ENCODE measurements at regions not wholly inside any gene's neighbourhood (a gene's known extent, or its start where the extent isn't known, plus 50 kb on each side); places are given as distances from the start of the nearest gene placed in this dataset.

DNA sequence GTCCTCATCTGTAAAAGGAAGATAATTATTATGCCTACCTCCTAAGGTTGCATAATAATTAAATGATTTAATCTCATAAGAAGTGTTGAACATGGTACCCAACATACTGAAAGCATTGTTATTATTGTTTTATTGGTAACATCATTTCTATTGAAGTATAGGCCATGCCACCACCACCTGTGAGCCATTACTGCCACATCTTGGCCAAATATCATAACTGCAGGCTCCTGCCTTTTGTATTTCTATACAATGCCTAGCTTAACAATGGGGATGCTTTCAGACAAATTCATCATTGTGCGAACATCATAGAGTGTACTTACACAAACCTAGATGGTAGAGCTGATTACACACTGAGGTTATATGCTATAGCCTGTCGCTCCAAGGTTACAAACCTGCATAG is 61.1 kb upstream of the NPSR1 start:
- DNase-seq (ENCODE audit: low read depth in 1 of 2, low spot score in 2 of 2) (no peak), FAIRE-seq (no peak)
- Histone ChIP-seq H3K14ac (ENCODE audit: insufficient read length) (no peak overlapping the region), H2BK20ac (ENCODE audit: low read length) (no peak overlapping the region), H4K20me1 (replicated peaks in 1 of 2; ENCODE audit: control insufficient read depth in 1 of 2, insufficient read depth in 2 of 2, low read length in 2 of 2) (no peaks in the 10 kb centered on the region), H2AK5ac (ENCODE audit: low read depth, low read length) (no peak overlapping the region), H3K79me2 (ENCODE audit: control insufficient read depth in 1 of 2, insufficient read depth in 2 of 2, low read length in 2 of 2) (no peaks in the 10 kb centered on the region), H3K9me3 (ENCODE audit: insufficient read depth in 2 of 2, low read depth in 1 of 2, low read length in 1 of 2) (peaks cover 0 to 3% of the 10 kb centered on the region in 2 experiments; a peak in 1 of 4 replicates), H3K4me1 (replicated peaks in 1 of 4; ENCODE audit: control insufficient read depth in 3 of 4, insufficient read depth in 4 of 4, low read length in 3 of 4) (no peaks in the 10 kb centered on the region; a peak in 1 of 7 replicates), H3K4me3 (ENCODE audit: extremely low read depth in 1 of 4, insufficient read depth in 2 of 4, low read depth in 3 of 4, low read length in 4 of 4) (no peak overlapping the region), H3K27ac (ENCODE audit: low read depth, low read length) (no peak overlapping the region), H4K8ac (ENCODE audit: extremely low read depth, insufficient read depth, low read length) (no peak overlapping the region), H3K56ac (replicated peaks; ENCODE audit: insufficient read length, low read depth, low read length) (no peak overlapping the region), H2BK120ac (replicated peaks; ENCODE audit: low read depth, low read length) (no peak overlapping the region), H2AFZ (ENCODE audit: low read length) (no peak overlapping the region), H3K79me1 (ENCODE audit: low read depth, low read length) (no peaks in the 10 kb centered on the region), H3K9ac (replicated peaks in 1 of 4; ENCODE audit: extremely low read depth in 1 of 4, low read depth in 3 of 4, low read length in 3 of 4) (no peak overlapping the region), H4K91ac (replicated peaks; ENCODE audit: insufficient read length, low read length) (no peak overlapping the region), H3K23ac (ENCODE audit: insufficient read length) (no peak overlapping the region), H2BK15ac (ENCODE audit: low read length) (no peak overlapping the region), H3K4ac (replicated peaks; ENCODE audit: insufficient read length, low read depth, low read length) (no peak overlapping the region), H2BK5ac (ENCODE audit: low read depth, low read length) (no peak overlapping the region), H3K18ac (ENCODE audit: extremely low read depth, low read length) (no peak overlapping the region), H3K27me3 (replicated peaks in 1 of 4; ENCODE audit: control insufficient read depth in 3 of 4, extremely low read depth in 1 of 4, insufficient read depth in 3 of 4, low read length in 3 of 4) (no peaks in the 10 kb centered on the region), H3K36me3 (ENCODE audit: control insufficient read depth in 2 of 4, insufficient read depth in 4 of 4, low read length in 3 of 4) (no peaks in the 10 kb centered on the region), H4K5ac (ENCODE audit: insufficient read length, low read depth, low read length) (no peak overlapping the region), H3K23me2 (ENCODE audit: low read depth, low read length) (no peaks in the 10 kb centered on the region), H2BK12ac (ENCODE audit: low read depth, low read length) (no peak overlapping the region), H3K4me2 (ENCODE audit: insufficient read depth in 1 of 2, low read depth in 2 of 2, low read length in 2 of 2) (no peak overlapping the region)
- ChIA-PET CTCF (ENCODE audit: partially characterized antibody) (interaction anchor here (0.6 to 5.9 kb wide), 37 partner anchors 10 to 510 kb away, joined by 3 to 74 read pairs (median 4); no protein-coding TSS in a partner anchor), POLR2A (ENCODE audit: partially characterized antibody) (no interaction called here)
- TF ChIP-seq ZNF274 (IDR thresholded peaks at IDR 0.05; ENCODE audit: borderline replicate concordance, extremely low read depth, low read length): no peak
- no peak for TF ChIP-seq SP1 (IDR thresholded peaks at IDR 0.05; ENCODE audit: low read depth, low read length)
- TF ChIP-seq RAD21 (IDR thresholded peaks at IDR 0.05 in 1 of 2, conservative IDR thresholded peaks at IDR 0.05 in 1 of 2; ENCODE audit: low read depth in 2 of 2, low read length in 2 of 2): peak; percentile 85 to 87
- peak in 2 of 3 experiments; percentile 60 to 72; a peak in 3 of 4 replicates for TF ChIP-seq CTCF (IDR thresholded peaks at IDR 0.05; ENCODE audit: control extremely low read depth in 1 of 3, insufficient read depth in 1 of 3, low read depth in 1 of 3, low read length in 3 of 3)
- no peak for TF ChIP-seq BCL11A (IDR thresholded peaks at IDR 0.05; ENCODE audit: low read depth in 2 of 2, low read length in 2 of 2)
- no peak for TF ChIP-seq SAP30 (IDR thresholded peaks at IDR 0.05; ENCODE audit: insufficient read depth, insufficient replicate concordance, low read length)
- 93% methylated on average over 2 of the region's 2 CpGs; no CpG with 5 or more reads in 1 of the 2 experiments for WGBS, 2 experiments (ENCODE audit: extremely low coverage in 1 of 2, insufficient coverage in 1 of 2, insufficient read length in 1 of 2, insufficient replicate concordance in 2 of 2, low coverage in 1 of 2, low lambda C conversion rate in 2 of 2, missing lambda C conversion rate in 1 of 2)

Data from H1 (cell line).